CD4-positive, alpha-beta T cell treated with Interleukin-15 for 1 hour (primary cell): ENCODE measurements at regions not wholly inside any gene's neighbourhood (a gene's known extent, or its start where the extent isn't known, plus 50 kb on each side); places are given as distances from the start of the nearest gene placed in this dataset.
"Not testable (repeated sequence)": the region's sequence is repeated elsewhere in the genome, so short reads cannot be mapped to it uniquely, and the experiment has no call there.

ENCODE experiments used
- DNase-seq: peaks from one replicate; pipeline ENCODE4 v3.0.0-alpha.2; 2020

DNA sequence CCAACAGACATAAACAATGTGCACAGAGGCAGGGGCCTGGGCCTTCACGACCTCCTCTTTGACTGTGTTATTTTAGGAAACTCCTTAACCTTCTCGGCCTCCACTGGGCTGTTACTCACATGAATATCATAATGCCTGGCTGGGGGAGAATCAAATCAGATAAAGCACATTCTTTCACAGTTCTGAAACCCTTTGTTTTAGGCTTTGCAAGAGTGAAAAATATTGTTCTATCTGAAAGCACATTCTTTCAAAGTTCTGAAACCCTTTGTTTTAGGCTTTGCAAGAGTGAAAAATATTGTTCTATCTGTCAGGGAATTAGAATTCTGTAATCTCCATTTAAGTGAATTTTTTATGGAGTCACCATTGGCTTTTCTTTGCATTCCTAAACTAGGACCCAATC is 50.7 kb upstream of the SYNDIG1 start:
- DNase-seq = no peak

DNA sequence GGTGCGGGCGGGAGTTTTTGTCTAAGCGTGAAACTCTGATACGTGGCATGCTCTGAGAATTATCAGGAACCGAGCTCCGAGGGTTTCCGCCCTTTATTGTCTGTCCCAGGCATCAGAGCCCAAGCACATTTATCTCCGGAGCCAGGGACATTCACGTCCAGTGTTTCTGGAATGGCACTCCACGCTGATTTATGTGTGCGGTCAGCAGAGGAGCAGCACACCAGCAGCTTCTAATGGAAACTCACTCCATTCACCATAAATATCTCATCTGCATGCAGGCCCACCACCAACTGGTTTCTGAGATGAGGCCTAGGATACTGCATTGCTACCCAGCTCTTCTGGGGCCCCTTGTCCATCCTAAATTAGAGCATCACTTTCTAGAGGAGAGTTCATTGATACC is 51.9 kb upstream of the SYNDIG1 start:
- no peak for DNase-seq

- not testable (repeated sequence) for DNase-seq
Observed at GRCh38 chr20:24415444-24415843, 54.0 kb upstream of the SYNDIG1 start.

- no peak for DNase-seq
Observed at GRCh38 chr20:24411834-24412216, 57.6 kb upstream of the SYNDIG1 start.

- no peak for DNase-seq
Observed at GRCh38 chr20:24411003-24411833, 58.2 kb upstream of the SYNDIG1 start.

DNA sequence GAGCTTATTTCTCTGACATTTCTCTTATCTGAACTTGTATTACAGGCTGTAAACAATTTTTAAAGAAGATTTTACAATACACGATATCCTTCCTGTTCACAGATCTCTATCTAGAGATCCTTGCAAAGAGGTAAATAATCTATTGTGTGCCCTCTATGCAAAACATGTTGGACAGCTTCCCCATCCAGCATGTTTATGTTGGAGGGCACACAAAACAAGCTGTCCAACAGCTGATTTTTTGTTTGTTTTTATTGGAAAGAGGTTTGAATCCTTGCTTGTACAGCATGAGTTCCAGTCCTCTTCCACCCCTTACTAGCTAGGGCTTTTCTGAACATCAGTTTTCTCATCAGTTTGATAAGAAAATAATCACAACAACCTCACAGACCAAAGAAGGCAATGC is 62.3 kb upstream of the SYNDIG1 start:
- DNase-seq = no peak

DNA sequence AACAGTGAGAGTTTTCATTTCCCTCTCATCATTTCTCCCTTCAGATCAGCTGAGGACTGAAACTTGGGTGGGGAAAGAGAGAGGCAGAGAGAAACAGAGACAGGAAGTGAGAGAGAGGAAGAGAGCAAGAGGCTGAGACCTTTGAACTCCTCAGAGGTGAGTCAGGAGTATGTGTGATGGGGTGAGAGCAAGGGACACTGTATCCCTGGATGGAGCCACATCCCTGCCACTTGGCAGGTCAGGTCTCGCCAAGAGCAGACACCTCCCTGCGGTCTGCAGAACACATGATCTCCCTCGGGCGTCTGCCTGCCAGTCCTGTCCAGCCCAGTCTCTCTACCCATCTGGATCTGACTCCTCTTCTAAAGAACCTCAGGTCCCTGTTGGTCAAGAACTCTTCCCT is 62.7 kb upstream of the SYNDIG1 start:
- DNase-seq = no peak

- DNase-seq = no peak
Observed at GRCh38 chr20:24406251-24406650, 63.2 kb upstream of the SYNDIG1 start.

- no peak for DNase-seq
Observed at GRCh38 chr20:24405810-24406209, 63.6 kb upstream of the SYNDIG1 start.

DNA sequence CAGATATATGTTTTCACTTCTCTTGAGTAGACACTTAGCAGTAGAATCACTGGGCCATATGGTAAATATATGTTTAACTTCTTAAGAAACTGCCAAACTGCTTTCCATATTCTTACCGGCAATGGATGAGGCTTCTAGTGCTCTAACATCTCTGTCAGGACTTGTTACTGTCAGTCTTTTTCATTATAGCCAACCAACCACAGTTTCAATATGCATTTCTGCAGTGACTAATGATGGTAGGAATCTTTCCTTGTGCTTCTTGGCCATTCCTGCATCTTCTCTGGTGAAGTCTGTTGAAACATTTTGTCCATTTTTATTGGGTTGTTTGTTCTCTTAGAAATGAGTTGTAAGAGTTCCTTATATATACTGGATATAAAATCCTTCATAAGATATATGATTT is 66.0 kb upstream of the SYNDIG1 start:
- DNase-seq = no peak

DNA sequence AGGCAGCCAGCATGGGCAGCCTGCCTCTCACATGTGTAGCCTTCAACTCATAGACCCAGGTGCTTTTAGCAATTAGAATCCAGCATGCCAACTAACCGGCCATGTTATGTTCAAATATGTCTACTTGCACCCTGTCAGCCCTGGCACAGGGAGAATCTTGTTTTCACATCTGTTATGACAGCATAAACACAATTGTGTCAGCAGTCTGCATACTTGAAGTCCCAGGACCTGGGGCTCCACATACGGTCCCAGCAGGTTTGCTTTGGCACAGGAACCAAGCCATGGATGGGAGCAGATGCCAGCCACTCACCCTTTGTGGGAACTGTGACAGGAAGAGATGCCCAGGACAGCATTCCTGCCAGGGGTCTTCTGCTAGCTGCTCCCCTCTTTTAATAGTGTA is 67.2 kb upstream of the SYNDIG1 start:
- DNase-seq = no peak

DNA sequence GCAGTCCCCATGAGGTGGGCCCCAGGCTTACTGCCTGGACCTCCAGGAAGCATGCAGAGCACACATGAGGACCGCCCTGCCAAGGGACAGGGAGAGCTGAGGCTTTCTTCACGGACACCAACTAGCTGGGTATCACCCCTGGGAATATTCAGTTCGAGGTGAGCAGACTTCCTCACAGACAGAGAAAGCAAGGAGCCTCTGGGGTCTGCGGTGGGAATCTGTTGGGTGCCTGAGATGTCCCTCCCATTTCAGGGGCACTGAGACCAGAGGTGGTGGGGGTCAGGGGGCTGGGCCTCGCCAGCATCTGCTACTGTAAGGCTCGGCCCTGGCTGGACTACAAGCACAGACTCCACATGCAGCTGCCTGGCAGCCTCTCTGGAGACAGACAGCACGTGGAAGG is 74.3 kb upstream of the SYNDIG1 start:
- DNase-seq = no peak

DNA sequence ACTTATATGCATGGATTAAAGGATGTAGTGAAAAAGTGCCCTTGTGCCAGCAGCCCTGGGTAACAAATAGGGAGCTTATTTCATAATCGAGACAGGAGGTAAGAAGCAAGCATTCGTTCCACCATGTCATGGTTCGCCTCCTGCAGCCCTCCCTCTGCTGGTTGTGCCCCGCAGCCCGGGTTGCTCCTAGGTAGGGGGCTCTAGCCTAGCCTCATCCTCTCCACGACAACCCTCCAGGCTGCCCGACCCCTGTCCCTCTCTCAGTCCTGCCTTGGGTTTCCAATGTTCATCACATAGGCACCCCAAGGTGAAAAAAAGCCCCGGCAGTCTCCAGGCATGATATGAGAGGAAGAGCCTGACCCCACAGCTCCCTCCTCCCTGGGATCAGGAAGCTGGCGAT is 75.5 kb upstream of the SYNDIG1 start:
- DNase-seq = no peak

DNA sequence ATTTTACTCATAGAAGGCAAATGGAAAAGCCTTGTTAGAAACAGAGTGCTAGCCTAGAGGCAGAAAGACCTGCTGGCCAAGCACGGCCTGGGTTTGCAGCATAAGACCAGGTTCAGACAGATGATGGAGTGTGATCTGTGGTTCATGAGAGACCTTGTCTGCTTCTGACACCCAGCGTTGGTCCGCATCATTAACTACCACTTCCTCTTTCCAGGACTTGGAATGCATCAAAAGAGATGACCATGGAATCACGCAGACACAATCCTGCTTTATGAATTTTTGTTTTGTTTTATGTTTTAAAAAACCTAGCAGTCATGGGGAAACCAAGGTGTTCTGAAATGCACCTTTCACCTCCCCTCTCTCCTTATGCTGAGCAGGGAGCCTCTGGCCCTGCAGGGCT is 76.8 kb upstream of the SYNDIG1 start:
- no peak for DNase-seq

DNA sequence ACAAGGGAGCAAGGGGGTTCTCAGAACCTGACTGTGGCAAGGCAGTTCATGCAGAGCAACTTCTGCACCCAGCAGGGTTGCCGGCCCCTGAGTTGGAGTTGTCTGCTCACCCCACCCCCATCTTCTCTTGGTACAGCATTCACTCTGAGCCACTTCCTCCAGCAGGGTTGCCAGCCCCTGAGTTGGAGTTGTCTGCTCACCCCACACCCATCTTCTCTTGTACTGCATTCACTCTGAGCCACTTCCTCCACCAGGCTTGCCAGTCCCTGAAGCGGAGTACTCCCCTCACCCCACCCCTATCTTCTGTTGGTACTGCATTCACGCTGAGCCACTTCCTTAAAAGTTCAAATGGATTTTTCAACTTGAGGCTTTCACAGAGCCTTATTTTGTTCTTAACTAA is 79.7 kb upstream of the SYNDIG1 start:
- peak; percentile 53 for DNase-seq

DNA sequence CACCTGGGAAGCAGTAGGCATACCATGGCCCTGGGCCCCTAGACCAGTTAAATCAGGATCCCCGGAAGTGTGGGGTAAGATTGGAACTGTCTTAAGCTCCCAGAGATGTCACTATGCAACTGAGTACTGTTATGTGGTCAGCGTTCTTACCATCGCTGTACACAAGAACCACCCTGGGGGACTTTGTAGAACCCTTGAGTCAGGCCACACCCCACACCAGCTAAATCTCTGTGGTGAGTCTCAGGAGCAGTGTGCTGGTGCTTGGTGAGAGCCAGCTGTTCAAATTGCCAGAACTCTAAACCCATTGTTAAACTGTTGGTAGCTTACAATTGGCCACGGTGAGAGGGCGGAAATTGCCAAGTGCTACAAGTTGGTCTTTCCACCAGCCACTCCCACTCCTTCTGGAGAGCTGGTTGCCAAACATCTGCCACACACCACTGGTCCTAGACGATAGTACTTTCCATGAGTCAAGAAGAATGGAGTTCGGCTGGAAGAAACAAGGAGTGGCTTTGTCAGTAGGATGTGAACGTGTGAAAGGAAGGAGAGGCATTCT is 80.5 kb upstream of the SYNDIG1 start:
- no peak for DNase-seq

DNA sequence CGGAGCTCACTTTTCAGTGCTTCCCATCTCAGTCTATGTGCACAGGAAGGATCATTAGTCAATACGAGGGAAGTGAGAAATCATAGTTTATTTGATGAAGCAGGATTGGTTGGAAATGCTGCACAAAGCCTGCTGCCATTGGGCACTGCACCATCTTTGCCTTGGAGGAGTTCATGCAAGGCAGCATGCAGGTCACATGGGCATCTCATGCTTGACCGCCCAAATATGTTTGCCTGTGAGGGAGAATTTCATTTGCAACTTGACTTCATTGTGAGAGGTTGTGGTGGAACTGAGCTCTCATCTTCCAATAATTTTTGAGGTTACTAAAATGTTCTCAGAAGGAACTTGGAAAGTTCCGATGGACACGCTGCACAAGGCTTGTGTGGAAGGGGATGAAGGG is 83.9 kb upstream of the SYNDIG1 start:
- DNase-seq = no peak

DNA sequence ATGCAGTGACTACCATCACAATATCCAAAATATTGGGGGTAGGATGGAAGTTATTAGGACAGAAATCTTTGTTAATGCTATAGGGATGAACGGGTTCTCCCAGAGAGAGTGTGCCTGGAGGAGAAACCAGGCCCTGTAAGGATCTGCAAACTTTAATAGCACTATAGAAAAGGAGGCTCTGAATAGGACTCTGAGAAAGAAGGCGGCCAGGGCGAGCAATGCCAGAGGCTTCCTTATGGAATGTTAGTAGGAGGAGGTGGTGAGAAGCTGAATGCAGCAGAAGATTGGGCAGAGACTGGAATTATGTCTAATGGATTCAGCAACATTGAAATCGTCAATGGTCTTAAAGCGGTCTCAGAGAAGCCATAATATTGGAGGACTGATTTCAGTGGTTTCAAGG is 84.6 kb upstream of the SYNDIG1 start:
- no peak for DNase-seq

DNA sequence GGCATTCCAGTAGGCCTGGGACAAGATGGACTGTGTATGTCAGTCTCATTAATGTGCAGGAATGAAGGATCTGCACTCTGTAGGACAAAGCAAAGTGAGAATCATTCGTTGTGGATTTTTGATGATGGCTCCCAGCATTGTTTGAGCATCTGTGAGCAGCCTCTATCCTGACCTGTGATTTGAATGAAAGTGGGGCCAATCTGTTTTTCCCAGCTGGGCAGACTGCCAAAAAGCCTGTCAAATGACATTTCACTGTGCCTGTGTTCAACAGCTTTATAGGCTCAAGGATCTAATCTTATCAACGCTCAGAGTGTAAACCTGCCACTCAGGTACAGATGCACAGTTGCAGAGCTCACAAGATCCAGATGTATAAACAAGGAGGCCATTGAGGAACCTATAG is 86.7 kb upstream of the SYNDIG1 start:
- no peak for DNase-seq

DNA sequence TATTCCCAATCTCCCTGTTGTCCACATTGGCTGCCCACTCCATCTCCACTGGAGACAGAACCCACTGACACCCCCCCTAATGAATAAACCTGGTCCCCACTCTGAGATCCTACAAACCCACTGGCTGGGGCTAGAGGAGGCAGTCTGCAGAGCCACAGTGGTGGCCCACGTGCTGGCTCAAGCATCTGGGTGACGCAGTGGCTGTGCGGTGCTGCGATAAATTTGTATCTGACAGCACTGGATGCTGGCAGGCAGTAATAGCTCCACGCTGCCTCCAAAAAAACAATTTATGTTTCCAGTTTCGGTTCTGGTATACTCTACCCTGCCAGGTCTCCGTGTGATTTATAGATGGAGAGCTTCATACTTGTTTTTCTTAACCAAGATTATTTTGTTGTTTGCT is 87.1 kb upstream of the SYNDIG1 start:
- DNase-seq = no peak

DNA sequence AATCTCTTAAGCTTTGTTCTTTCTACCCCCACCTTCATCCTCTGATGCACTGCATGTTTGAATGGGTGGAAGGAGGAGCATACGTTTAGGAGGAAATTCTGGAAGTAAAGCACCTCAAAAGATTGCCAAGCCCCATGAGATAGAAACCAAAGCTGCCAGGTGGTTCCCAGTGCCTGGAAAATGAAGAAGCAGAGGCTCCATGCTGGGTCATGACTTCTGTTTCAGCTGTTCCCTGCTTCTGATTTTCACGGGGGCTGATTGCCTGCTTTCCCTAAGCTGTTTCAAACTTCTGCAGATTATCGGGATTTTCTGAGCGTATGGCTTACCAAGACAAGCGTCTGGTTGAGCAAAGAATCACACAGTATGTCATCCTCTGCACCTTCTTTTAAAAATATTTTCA is 87.5 kb upstream of the SYNDIG1 start:
- no peak for DNase-seq

DNA sequence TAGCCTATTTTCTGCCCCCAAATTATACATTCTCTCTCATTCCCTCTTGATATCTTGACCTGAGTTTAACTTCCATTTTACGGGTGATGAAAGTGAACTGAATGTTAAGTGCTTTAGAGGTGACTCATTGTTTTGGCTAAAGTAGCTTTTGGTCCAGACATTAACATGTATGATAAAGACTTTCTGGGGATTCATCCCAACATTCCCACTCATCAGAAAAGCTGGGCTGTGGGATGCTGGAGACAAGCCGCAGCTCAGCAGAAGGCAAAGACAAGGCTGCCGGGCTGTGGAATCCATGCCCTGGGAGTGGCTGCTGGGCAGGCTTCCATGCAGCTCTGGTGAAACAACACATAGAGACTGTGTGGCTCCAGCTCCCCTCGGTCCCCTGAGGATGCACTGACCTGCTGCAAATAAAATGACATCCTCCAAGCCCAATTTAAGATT is 89.9 kb upstream of the SYNDIG1 start:
- DNase-seq = no peak

DNA sequence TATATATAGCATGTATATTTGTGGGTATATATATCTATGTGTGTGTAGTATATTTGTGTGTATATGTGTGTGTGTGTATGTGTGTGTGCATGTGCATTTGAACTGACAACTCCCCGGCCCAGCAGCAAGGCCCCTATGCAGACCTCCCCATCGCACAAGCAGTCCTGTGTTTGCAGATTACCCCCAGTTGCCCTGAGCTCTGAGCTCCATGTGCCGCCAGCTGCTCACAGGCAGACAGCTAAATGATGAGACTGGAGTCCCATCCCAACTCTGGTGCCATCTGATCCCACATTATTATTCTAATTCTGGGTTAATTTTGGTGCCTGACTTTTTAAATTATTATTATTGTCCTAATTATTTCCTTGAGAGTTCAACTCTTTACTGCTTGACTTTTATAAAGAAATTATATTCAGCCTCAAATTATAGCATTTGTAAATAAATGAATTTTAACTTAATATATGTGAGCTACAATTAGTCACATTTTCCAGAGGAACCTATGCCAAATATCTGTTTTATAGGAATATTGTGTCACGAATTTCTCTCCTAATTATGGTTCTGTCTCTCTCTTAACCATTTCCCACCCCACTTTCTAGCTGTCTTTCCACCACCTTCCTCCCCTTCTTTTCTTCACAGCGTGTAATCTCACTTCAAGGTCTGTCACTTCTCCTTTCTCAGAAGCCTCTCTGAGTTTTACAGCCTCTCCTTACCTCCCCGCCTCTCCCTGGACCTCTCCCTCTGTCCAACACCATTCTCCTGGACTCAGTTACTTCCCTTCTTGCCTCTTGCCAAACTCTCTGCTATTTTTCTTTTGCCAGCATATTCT is 90.6 kb upstream of the SYNDIG1 start:
- no peak for DNase-seq
